Stimulated activated CD4-positive, alpha-beta T cell treated with anti-CD3 and anti-CD28 coated beads, Interleukin-15, amount 100 ng/mL, for 24 hours (primary cell): ENCODE measurements at regions not wholly inside any gene's neighbourhood (a gene's known extent, or its start where the extent isn't known, plus 50 kb on each side); places are given as distances from the start of the nearest gene placed in this dataset.

Experiments used
- DNase-seq: peaks from one replicate; pipeline ENCODE4 v3.0.0-alpha.2; 2020

GRCh38 chr2:5111581-5111980 lies 580.6 kb upstream of the SOX11 start:
- DNase-seq: no peak

DNA sequence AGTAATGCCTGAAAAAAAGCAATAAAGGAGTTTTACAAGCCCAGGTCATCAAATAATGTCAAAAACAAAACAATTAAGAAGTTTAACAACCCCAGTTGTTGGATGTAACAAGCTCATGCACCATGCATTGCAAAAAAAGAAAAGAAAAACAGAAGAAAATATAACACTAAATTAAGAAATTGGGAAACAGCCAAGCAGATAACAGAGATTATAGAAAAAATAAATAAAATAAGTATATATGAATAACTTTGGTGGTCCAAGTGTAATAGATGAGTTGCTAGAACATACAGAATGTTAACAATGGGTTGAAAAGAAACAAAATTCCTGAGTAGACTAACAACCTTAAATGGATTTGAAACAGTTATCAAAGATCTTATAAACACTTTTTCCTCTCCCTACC lies 573.1 kb upstream of the SOX11 start:
- DNase-seq: no peak

DNA sequence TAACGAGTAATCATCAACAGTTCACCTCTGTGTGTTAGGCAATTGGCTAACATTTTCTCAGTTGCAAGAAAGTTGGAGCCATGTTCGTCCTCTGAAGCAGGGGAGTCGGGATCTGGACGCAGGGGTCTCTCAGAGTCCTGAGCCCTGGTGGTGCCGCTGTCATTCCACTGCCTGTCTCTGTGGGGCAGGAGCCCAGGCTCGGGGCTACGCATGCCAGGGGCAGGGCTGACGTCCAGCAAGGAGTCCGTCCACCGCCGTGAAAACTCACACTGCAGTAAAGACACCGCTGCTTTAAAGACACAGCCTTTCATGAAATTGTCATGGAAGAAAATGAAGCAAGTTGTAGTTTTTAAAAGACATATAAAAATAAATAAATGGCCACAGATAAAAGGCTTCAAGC lies 571.1 kb upstream of the SOX11 start:
- DNase-seq: no peak

GRCh38 chr2:5121642-5122041 lies 570.5 kb upstream of the SOX11 start:
- DNase-seq: no peak

- DNase-seq: no peak
Observed at GRCh38 chr2:5123582-5124196, 568.5 kb upstream of the SOX11 start.

DNA sequence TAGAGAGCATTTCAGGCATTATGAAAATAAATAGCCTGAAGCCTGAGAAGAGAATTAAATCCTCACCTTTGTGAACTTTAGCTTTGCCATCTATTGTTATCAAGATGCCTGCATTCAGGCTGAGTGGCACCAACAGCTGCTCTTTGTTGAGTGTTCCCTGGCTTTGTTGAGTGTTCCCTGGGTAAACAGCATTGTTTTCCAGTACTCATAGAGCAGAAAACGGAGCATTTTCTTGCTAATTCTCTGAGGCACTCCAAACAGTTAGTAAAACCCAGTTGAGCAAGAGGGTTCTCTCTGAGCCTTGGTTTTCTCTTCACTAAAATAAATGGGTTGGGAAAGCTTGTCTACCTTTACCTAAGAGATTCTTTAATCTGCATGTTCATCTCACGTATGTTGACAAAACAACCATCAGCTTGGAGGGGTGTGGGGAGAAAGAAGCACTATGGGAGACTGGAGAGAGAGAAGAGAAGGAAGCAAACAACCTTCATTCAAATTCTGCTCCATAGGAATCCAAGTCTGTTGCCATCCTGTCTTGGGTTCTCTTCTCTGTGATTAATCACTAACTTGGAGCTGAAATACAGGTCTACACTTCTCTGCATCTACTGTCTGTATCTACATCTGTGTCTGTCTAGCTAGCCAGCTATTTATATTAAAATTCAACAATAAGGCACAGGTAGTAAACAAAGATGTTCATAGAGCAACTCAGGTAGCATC lies 567.0 kb upstream of the SOX11 start:
- DNase-seq: no peak

DNA sequence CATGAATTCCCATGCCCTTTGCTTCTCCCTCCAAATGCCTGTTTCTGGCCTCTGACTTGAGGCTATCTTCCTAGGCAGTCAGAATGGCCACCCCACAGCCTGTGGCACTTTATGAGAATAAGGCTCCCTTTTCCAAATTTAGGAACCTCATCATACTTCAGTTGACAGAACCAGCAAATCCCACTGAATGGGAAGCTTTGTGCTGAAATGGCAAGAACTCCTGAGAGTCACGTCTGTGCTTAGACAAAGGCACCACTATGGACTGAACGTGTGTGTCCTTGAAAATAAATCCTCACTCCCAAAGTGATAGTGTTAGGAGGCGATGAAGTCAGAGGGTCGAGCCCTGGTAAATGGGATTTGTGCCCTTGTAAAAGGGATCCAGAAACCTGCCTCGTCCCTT lies 559.9 kb upstream of the SOX11 start:
- no peak for DNase-seq

- no peak for DNase-seq
Observed at GRCh38 chr2:5140347-5140746, 551.8 kb upstream of the SOX11 start.

- DNase-seq: no peak
Observed at GRCh38 chr2:5144159-5144558, 548.0 kb upstream of the SOX11 start.

DNA sequence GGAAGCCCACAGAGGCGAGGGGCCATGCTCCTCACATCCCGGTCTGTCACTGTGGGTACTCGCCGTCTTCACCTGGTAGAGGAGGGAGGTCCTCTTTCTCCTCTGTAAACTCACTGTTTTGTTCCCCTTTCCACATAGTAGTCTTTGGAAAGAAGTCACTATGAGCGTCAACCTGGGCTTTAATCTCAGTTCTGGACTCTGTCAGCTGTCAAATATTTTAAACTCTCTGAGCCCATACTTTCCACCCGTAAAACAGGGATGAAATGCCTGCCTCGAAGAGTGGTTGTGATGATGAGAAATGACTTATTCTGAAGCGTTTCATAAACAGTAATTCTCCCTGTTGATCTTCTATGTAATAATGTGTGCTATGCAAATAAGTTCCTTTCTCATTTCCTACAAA lies 547.1 kb upstream of the SOX11 start:
- DNase-seq: no peak

DNA sequence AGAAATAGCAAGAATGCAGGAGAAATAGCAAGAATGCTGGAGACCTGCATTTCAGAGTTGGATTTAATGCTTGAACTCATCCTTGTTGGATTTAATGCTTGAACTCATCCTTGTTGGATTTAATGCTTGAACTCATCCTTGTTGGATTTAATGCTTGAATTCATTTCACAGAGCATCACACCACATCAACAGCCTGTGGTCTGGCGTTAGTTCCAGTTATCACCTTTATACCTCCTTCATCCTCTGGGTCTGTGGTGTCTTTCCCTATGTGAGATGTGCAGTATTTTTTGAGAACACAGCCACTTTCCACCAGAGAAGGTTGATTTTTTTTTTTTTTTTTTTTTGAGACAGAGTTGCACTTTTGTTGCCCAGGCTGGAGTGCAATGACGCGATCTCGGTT lies 546.4 kb upstream of the SOX11 start:
- no peak for DNase-seq

DNA sequence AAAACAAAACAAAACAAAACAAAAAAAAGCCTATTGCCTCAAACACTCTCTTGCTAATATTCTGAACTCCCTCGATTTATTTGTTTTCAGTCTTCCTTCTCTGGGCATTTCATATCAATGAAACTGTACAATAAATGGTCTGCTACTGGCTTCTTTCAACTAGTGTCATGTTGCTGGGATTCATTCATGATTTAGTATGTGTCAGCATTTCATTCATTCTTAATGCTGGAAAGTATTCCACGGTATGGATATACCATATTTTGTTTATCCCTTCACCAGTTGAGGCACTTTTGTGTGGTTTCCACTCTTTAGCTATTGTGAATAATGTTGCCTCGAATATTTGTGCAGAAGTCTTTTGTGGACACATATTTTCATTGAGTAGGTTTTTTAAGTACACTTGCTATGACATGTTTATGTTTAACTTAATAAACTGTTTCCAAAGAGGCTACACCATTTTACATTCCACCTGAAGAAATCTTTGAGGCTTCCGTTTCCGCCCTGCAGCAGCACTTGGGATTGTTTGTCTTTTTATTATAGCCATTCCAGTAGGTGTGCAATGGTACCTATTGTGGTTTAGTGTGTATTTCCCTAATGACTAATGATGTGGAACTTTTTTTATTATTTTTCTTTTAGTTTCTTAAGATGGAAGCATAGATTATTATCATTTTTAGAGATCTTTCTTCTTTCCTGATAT lies 543.6 kb upstream of the SOX11 start:
- no peak for DNase-seq

GRCh38 chr2:5150871-5151270 lies 541.3 kb upstream of the SOX11 start:
- no peak for DNase-seq

DNA sequence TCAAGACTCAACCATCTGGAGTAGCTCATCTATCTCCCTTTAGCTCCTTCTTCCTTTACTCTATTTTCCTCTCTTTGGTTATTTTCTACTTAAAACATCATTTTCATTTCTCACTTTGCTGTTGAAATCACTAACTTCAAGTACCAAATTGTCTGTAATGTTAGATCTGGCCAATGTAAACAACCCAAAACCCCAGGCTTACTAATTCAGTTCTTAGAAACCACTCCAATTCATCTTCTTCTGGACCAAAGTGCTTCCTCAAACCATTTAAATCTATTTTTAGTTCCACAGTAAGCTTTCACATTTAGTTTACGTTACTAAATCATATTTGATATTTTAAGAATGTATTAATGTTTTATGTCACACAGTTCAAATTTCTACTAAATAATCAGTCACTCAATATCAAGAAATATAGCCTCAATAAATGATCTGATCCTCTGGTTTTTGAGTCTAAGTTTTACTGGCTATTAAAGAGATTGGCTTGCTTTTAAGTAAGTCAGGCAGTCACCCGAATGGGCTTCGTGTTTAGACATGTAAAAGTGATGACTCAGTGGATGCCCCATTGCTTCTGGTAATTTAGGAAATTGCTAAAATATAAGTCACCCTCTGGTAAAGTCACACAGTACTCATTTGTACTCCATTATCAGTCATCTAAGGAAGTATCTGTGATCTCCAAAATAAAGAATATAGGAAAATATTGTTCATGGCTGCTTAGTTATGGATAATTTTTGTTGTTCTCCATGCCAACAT lies 527.2 kb upstream of the SOX11 start:
- no peak for DNase-seq

DNA sequence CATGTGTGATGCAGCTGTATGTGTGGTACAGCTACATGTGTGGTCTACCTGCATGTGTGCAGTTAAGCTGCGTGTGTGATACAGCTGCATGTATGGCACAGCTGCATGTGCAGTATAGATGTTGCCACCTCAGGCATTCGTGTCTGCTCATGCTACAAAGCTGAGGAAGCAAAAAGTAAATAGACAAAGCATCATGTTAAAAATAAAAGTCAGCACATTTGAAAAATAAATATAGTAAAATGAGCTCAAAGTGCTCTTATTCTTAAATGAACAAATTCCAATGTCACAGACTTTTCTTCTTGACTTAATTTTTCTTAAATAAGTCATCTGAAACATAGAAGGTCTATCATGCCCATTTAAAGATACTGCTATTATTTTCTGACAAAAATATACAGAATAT lies 519.3 kb upstream of the SOX11 start:
- DNase-seq: no peak

DNA sequence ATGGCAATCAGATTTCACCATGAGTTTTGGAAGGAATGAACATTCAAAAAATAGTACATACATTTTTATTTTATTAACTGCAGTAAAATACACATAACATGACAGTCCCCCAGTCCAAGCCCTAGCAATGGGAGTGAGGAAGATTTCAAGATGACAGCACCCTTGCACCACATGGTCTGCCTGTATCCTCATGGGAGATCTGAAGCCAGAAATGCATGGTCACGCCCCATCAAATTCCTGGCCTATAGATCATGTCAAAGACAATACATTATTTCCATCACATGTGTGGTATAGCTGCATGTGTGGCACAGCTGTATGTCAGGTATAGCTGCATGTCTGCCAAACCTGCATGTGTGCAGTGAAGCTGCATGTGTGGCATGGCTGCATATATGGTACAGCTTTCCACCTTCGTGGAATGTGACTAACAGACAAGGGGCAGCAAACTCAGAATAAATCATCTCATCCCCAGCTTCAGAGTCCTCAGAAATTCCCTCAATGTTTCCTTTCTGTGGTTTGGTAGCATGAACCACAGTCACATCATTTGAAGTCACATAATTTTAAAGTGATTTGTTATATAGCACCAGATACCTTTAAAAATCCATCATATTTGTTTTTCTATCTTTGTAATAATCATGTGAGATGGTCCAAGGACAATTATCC lies 518.2 kb upstream of the SOX11 start:
- no peak for DNase-seq

- no peak for DNase-seq
Observed at GRCh38 chr2:5175231-5175630, 517.0 kb upstream of the SOX11 start.

GRCh38 chr2:5176764-5177163 lies 515.4 kb upstream of the SOX11 start:
- no peak for DNase-seq

DNA sequence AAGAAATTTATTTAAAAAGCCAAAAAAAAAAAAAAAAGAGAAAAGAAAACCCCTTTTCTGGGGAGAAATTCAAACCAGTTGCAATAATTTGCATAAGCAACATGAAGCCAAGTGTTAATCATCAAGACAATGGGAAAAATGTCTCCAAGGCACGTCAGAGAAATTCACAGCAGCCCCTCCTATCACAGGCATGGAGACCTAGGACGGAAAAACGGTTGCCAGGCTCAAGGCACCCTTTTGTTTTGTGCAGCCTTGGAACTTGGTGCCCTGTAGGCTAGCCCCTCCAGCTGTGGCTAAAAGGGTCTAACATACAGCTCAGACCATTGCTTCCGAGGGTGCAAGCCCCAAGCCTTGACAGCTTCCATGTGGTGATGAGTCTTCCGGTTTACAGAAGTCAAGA lies 509.2 kb upstream of the SOX11 start:
- no peak for DNase-seq

DNA sequence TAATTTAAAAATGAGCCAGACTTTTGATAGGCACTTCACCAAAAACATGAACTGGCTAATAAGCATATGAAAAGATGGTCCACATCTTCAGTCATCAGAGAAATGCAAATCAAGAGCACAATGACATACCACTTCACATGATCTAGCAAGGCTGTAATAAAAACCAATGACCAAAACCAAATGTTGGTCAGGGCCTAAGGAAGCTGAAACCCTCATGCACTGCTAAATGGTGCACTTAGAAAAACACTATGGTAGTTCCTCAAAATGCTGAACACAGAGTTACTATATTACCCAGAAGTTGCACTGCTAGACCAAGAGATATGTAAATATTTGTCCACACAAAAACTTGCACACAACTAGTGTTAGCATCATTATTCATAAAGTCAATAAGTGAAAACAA lies 504.9 kb upstream of the SOX11 start:
- no peak for DNase-seq

DNA sequence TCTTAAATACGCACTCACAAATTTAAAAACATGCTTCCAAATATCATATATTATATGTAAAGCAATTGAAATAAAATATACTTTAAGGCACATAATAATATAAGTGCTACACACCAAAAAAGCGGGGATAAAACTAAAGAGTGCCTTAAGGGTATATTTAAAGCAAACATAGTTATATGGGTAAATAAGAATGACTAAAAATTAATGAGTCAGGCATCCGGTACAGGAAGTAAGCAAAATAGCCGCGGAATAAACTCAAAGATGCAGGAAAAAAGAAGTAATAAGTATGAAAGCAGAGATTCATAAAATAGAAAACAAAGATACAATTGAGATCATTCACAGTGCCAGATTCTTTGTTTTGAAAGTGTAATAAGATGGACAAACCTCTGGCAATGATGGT lies 503.5 kb upstream of the SOX11 start:
- DNase-seq: no peak

DNA sequence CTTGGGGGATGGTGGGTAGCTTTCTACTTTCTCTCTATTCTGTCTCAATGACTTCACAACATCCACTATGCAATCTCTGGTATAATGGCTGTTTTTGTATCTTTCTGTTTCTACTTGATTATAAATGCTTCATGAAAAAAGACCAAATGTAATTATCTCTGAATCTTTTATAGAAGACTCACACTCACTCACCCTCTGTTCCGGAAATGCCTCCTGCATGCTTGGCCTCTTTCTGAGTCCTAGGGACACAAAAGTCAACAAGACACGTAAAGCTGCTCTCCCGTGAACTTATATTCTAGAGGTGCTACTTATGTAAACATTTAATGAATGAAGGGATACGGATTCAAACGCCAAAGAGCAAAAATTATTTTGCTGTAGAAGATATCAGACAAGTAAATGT lies 502.2 kb upstream of the SOX11 start:
- DNase-seq: no peak

GRCh38 chr2:5195636-5196035 lies 496.5 kb upstream of the SOX11 start:
- no peak for DNase-seq
